NT2/D1 (cell line): ENCODE measurements at regions not wholly inside any gene's neighbourhood (a gene's known extent, or its start where the extent isn't known, plus 50 kb on each side); places are given as distances from the start of the nearest gene placed in this dataset.

Source experiments
- YY1 ChIP-seq: IDR thresholded peaks from 2 replicates; pipeline ENCODE4 v1.6.1; 2011; ENCODE audit not compliant: insufficient read length, insufficient read depth
- ZNF274 ChIP-seq: IDR thresholded peaks from 2 replicates; pipeline ENCODE4 v1.6.1; 2011; ENCODE audit warnings: mild to moderate bottlenecking, low read depth, low read length

- TF ChIP-seq ZNF274 (no peak), YY1 (no peak)
Observed at GRCh38 chr9:115192835-115193525, 75.0 kb upstream of the TNC start.
